GM23338 (cell line): ENCODE measurements at regions not wholly inside any gene's neighbourhood (a gene's known extent, or its start where the extent isn't known, plus 50 kb on each side); places are given as distances from the start of the nearest gene placed in this dataset.

Experiments
- CREB1 ChIP-seq: fragments of 250-450 bp; sonication (Bioruptor Pico); IDR thresholded peaks from 2 replicates; pipeline ENCODE4 v1.5.0; 2020; ENCODE audit warnings: low read depth, mild to moderate bottlenecking, moderate library complexity
- CTCF ChIP-seq, 2 experiments: fragments of 200-600 bp in 1 of 2; sonication (generic) in 1 of 2; conservative IDR thresholded peaks; 2 replicates each; pipeline versions ENCODE4 v1.5.1 to v1.6.1; 2016 to 2017; ENCODE audit warnings: antibody characterized with exemption in 2 of 2, low read depth in 2 of 2, mild to moderate bottlenecking in 2 of 2, moderate library complexity in 1 of 2
- EZH2 ChIP-seq: fragments of 200-600 bp; sonication (generic); IDR thresholded peaks from one replicate; pipeline ENCODE4 v1.8.0; 2017; ENCODE audit warnings: antibody characterized with exemption, mild to moderate bottlenecking, low read depth; ENCODE audit not compliant: unreplicated experiment
- EZH2phosphoT487 ChIP-seq: fragments of 200-600 bp; sonication (generic); IDR thresholded peaks from one replicate; pipeline ENCODE4 v1.8.1; 2018; ENCODE audit warnings: antibody characterized with exemption; ENCODE audit not compliant: unreplicated experiment
- POLR2AphosphoS5 ChIP-seq: IDR thresholded peaks from 2 replicates; pipeline ENCODE4 v1.6.1; 2016; ENCODE audit warnings: antibody characterized with exemption, low read depth
- TF ChIP-seq, protein P1 (sequence below): IDR thresholded peaks from one replicate; pipeline ENCODE4 v1.6.1; 2018; ENCODE audit warnings: antibody characterized with exemption; ENCODE audit not compliant: unreplicated experiment

- no peak for TF ChIP-seq CTCF (conservative IDR thresholded peaks at IDR 0.05; ENCODE audit: low read depth in 2 of 2)
- no peak for TF ChIP-seq EZH2
- no peak for TF ChIP-seq EZH2phosphoT487
- TF ChIP-seq POLR2AphosphoS5 = no peak
- TF ChIP-seq CREB1 = no peak
- TF ChIP-seq, protein P1, sequence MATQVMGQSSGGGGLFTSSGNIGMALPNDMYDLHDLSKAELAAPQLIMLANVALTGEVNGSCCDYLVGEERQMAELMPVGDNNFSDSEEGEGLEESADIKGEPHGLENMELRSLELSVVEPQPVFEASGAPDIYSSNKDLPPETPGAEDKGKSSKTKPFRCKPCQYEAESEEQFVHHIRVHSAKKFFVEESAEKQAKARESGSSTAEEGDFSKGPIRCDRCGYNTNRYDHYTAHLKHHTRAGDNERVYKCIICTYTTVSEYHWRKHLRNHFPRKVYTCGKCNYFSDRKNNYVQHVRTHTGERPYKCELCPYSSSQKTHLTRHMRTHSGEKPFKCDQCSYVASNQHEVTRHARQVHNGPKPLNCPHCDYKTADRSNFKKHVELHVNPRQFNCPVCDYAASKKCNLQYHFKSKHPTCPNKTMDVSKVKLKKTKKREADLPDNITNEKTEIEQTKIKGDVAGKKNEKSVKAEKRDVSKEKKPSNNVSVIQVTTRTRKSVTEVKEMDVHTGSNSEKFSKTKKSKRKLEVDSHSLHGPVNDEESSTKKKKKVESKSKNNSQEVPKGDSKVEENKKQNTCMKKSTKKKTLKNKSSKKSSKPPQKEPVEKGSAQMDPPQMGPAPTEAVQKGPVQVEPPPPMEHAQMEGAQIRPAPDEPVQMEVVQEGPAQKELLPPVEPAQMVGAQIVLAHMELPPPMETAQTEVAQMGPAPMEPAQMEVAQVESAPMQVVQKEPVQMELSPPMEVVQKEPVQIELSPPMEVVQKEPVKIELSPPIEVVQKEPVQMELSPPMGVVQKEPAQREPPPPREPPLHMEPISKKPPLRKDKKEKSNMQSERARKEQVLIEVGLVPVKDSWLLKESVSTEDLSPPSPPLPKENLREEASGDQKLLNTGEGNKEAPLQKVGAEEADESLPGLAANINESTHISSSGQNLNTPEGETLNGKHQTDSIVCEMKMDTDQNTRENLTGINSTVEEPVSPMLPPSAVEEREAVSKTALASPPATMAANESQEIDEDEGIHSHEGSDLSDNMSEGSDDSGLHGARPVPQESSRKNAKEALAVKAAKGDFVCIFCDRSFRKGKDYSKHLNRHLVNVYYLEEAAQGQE = no peak
Observed at GRCh38 chr4:78660559-78660958, 109.0 kb downstream of the ANXA3 start.
